ENCODE measurements at regions not wholly inside any gene's neighbourhood (a gene's known extent, or its start where the extent isn't known, plus 50 kb on each side); places are given as distances from the start of the nearest gene placed in this dataset.
"Not testable (repeated sequence)": the region's sequence is repeated elsewhere in the genome, so short reads cannot be mapped to it uniquely, and the experiment has no call there.

DNA sequence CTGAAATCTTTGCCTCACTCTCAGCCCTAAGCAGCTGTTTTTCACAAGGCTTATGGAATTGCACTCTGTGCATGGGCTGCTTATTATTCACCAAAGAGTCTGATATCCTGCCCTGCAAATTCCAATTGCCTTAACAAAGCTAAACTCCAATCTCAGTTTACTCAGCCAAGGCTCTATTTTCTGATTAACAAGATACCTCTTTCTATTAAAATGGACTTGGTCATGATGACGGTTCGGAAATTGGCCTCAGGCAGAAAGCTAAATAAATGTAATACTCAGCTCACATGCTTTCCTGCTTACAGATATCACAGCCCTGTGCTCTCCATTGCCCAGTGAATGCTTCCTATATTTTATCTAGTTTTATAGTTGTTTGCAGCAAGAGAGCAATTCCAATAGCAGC, 1270.8 kb downstream of the PCDH9 start:
- DNase-seq (ENCODE audit: low read depth in 4 of 4, low spot score in 1 of 4): no peak

DNA sequence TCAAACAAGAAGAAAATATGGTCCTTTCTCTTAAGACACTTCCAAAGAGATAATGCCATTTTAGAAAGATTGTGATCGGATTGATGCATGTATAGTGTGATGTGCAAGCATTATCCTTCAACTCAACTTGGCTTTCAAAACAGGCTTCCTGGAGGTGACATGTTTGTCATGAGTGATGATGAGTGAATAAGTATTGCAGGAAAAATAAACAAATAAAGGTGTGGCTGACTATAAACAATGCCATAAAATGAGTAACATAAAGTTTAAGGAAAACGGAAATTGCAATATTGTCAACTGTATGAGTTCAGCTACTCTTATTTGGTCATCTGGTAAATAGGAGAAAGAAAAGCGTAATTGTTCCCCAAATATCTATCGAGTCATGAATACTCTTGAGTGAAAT, 1283.7 kb downstream of the PCDH9 start:
- no peak for DNase-seq (ENCODE audit: low read depth in 4 of 4, low spot score in 1 of 4)

DNA sequence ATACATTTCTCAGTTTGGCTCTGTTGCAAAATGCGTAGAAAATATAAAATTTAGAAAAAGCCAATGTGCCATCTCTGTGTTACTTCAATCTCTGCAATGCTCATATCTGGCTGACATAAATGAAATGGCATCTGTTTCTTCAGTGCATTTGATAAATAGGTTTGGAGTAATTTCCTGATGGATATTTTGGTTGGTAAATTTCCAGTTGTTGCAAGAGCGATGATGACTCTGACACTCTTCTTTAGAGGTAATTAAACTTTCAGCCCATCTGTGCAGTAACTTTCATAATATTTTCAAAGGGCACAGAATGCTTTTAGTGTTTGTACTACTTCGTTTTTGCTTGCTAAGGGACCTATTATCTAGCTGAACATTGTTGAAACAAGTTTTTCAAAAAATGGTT, 1286.4 kb downstream of the PCDH9 start:
- no peak for DNase-seq (ENCODE audit: low read depth in 4 of 4, low spot score in 1 of 4)

DNA sequence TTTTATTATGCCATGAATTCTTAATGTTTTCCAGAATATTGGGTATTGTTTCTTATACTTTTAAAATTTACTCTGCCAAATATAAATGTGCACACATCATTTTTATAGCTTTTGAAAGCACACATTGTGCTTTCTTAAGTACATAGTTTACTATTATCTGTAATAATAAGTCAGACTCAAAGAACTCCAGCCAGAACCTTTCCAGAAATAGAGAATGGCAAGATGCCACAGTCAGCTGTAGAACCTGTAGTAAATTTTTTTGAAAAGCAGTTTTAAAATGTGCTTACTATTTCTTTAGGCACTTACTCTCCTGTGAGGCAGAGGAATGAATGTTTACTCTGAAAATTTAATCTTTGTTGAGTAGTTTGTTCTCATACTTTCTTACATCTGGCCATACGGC, 1287.1 kb downstream of the PCDH9 start:
- no peak for DNase-seq (ENCODE audit: low read depth in 4 of 4, low spot score in 1 of 4)

DNA sequence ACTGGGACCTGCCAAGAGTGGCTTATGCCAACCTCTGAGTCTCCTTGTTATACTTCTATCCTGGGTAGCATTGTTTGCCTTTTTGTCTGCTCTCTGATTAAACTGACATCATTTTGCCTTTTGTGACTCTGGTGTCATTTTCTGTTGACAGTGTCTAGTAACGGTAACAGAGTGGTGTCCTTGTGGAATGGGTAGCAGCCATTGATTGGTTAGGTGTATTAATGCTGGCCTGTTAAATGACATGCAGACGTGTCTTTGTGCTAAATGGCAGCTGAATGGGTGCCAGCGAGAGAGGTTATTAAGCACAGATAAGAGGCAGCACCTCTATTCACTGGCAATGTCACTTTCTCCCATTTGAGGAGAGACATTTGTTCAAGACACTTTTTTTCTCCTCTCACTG, 1289.4 kb downstream of the PCDH9 start:
- DNase-seq (ENCODE audit: low read depth in 4 of 4, low spot score in 1 of 4): no peak

DNA sequence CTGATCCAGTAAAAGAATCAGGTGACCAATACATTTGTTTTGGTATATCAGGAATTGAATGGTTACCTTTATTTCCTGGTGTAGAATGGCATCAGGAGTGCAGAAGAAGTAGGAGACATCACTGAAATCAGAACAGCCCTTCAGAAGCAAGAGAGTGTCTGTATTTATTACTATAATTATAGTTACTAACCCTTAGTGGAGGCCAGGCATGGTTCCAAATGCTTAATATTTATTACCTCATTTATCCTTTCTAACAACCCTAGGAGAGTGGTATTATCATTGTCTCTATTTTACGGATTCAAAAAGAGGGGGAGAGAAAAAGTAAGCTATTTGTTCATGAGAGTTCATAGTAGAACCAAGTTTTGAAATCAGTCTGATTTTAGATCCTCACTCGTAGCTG, 1292.9 kb downstream of the PCDH9 start:
- no peak for DNase-seq (ENCODE audit: low read depth in 4 of 4, low spot score in 1 of 4)

DNA sequence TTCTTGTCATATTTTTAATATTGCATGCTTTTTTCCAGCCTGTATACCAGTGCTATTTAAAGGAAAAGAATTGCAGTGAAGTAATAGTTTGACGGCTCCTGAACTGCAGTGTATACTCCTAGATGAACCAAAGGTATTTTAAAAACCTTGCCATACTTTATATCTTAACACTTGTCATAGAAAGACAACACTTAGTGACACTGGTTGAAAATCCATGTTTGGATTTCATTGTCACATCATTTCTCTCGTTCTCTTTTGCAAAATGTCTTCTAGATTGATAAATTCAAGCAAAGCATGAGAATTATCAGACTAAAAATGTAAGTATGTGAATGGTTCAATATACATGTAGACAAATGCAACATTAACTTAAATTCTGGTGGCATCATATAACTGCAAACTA, 1293.9 kb downstream of the PCDH9 start:
- no peak for DNase-seq (ENCODE audit: low read depth in 4 of 4, low spot score in 1 of 4)

DNA sequence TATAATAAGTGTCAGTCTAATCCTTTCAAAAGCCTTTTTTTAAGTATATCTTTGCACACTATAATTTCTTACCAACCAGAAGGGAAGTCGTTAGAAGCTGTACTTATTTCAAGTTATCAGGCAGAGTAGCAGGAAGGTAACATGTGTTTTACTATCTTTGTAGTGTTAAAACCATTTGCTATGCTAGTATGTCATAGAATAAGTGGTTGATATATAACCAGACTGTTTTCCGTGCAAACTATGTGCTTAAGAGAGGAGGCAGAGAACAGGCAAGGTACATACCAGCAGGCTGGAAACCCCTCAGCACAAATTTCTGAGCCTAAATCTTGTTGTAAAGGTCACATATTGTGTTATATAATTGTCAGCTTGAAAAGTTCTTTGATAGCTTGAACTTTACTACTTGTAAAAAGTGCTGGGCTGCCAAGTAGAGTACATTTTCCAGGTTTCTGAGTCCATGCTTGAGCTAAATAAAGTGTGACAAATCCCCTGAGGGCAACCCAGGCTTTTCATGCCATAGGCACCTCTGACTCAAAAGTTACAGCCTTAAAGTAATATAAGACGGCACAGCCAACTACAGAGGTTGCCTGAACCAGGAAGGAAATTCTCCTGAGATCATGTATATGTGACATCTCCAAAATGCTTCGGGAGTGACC, 1297.4 kb downstream of the PCDH9 start:
- no peak for DNase-seq (ENCODE audit: low read depth in 4 of 4, low spot score in 1 of 4)

DNA sequence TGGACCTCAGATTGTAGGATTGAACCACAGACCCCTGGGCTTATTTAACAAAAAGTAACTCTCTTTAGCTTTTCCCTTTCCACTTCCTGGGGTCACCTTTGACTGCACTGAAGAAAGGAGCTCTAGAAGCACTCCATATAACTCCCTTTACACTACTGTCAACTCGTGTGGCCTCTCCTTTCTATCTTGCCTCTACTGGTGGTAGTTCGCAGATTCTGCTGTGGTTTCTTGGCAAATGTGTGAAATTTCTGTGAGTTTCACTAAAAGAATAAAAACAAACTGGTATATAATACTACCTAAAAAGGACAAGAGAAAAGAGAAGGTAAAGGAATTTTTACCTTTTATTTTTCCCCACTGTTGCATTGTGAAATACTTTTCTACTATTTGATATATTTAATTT, 1298.1 kb downstream of the PCDH9 start:
- no peak for DNase-seq (ENCODE audit: low read depth in 4 of 4, low spot score in 1 of 4)

DNA sequence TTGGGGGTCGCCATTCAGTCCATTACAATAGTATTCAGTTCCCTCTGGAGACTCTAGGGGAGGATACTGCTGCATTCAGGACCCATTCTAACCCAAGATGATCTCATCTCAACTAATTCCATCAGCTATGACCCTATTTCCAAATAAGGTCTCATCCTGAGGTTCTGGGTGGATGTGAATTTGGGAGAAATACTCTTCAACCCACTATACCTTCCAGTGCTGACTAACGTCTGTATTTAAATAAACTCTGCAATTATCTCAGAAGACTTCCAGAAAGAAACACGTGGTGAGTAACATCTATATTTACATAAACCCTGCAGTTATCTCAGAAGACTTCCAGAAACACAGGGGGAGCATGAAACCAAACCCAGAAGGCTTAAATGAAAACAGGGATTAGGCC, 1300.7 kb downstream of the PCDH9 start:
- no peak for DNase-seq (ENCODE audit: low read depth in 4 of 4, low spot score in 1 of 4)

DNA sequence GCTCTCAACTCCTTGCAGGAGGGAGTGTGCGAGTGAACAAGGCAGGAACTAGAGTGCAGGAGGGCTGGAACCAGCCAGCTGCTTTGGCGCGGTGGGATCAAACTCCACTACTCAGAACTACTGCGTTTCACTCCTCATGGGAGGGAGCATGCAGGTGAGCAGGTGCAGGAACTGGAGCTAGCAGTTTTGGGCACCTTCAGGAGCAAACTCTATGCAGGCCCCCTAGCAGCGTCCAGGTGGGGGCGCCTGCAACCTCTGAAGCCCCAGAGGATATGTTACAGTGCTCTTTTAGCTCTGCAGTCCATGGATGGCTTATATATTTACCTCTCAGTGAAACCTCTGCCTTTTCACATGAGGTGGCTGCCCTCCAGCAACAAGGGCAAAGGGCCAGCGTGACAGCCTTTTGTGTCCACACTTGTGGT, 1303.4 kb downstream of the PCDH9 start:
- no peak for DNase-seq (ENCODE audit: low read depth in 4 of 4, low spot score in 1 of 4)

DNA sequence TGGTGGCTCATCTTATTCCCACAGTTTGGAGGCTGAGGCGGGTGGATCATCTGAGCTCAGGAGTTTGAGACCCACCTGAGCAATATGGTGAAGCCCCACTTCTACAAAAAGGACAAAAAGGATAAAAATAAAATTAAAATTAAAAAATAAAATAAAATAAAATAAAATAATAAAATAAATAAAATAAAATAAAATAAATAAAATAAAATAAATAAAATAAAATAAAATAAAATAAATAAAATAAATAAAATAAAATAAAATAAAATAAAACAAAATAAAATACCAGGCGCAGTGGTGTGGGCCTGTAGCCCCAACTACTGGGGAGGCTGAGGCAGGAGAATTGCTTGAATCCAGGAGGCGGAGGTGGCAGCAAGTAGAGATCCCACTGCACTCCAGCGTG, 1307.3 kb downstream of the PCDH9 start:
- DNase-seq (ENCODE audit: low read depth in 4 of 4, low spot score in 1 of 4): not testable (repeated sequence)

DNA sequence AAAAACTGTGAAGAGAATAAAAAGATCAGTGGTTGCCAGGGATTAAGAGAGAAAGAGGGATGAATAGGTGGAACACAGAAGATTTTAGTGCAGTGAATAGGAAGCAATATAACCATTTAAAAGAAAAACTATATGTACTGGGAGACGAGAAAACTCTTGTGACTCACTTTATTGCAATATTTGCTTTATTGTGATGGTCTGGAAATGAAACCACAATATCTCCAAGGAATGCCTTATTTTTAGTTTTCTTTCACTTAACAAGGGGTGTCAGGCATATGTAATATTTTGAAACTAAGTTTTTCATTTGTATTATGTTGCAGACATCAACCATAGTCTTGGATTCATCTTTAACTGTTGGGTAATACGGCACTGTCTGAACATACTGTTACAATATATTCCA, 1308.2 kb downstream of the PCDH9 start:
- DNase-seq (ENCODE audit: low read depth in 4 of 4, low spot score in 1 of 4): no peak

DNA sequence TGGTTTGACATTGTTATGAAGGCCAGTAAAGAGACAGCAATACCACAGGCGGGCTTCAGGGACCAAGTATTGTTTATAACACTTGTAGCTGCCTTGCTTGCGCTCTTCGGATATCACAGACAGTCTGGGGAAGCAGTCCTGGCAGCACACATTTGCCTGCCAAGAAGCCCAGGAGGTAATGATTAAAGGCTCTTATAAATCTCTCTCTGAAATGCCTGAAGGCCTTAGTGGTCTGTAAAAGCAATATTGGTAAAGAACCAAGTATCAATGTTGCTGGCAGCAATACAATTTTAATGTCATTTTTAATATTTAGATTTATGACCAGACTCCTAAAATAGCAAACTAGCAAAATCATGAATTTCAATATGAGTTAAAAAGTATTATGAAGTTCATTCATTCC, 1312.4 kb downstream of the PCDH9 start:
- no peak for DNase-seq (ENCODE audit: low read depth in 4 of 4, low spot score in 1 of 4)

DNA sequence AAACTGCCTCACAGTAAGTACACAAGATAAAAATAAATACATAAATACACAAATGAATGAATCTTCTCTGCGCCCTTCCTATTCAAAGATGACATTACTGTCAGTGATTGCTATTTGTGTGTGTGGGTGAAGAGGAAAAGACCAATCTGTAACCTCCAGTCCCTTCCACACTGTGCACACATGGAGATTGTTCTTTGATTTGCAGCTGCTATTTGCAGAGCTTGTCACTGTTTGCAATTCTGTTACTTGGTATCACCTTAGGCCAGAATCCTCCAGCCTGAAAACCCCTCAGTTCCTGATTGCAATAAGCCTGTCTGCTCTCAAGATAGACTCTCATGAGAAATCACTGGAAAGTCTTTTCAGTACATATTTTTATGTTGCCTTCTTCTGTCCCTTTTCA, 1314.9 kb downstream of the PCDH9 start:
- DNase-seq (ENCODE audit: low read depth in 4 of 4, low spot score in 1 of 4): no peak

DNA sequence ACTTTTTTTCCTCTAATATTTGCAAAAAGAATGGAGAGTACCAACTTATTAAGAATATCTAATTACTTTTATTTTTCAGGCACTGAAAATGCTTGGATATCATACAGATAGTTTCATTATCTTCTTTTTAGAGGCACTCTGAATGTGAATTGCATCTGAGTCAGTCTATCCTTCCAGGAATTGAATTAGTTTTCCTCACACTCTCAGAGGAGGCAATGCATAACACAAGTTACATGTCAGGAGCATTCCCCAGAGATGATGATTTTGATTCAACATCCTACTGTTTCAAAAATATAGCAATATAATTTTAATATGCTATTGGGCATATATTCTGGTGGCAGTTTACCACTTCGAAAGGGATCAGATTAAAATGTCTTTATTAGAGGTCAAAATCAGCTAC, 1315.4 kb downstream of the PCDH9 start:
- no peak for DNase-seq (ENCODE audit: low read depth in 4 of 4, low spot score in 1 of 4)

DNA sequence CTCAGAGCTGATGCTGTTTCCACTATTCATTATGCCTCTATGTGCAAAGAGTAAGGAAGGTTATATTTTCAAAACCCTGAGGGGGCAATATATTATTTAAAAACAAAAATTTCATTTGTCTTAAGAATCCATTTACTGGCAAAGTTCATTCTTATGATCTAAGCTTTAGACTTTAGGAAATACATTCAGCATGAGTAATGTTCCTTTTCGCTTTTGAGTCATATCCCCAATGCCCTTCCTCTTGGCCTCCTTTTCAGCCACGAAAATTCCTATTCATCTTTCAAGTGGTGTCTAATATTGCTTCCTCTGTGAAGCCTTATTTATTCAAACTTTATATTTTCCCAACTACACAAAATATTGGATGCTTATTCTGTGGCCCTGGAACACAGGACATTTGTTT, 1317.0 kb downstream of the PCDH9 start:
- DNase-seq (ENCODE audit: low read depth in 4 of 4, low spot score in 1 of 4): no peak

DNA sequence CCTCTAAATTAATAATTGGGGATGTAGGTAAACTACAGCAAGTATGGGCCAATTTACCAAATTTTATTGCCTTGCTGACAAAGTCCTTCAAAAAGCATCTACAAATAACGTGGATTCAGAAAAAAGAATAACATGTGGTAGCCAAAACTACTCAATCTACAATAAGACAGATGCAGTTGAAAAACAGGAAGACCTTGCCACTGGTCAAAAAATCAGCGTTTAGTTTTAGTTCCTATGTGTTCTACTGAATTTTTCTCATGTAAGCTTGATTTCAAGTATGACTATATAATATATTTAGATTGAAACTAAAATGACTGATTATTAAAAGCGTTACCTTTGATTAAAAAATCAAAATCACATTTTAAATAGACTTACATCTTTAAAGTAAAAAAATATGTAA, 1317.6 kb downstream of the PCDH9 start:
- no peak for DNase-seq (ENCODE audit: low read depth in 4 of 4, low spot score in 1 of 4)

DNA sequence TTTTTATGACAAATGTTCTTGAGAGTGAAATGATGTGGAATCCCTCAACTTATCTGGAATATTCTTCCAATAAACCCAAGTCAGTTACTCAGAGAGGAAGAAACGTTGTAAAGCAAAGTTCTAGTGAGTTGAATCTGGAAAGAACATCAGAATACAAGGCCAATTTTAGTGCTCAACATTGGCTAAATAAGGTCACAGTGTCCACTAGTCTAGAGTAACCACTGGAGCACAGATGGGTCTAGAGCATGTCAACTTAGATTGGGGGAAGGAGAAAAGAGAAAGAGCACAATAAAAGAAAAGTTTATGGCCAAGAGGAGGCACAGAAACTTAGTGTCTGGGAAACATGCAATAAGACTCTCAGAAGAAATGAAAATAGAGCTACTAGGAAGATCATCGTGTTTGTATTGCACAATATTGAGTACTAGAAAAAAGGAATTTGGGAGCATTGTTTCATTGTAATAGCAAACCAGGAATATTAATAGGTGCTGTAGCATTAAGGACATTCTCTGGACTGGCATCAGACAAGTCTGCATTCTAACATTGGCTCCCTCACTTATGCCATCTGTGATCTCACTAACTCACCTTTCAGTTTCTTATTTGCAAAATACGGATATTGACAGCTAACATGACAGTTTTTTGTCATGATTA, 1318.5 kb downstream of the PCDH9 start:
- no peak for DNase-seq (ENCODE audit: low read depth in 4 of 4, low spot score in 1 of 4)

DNA sequence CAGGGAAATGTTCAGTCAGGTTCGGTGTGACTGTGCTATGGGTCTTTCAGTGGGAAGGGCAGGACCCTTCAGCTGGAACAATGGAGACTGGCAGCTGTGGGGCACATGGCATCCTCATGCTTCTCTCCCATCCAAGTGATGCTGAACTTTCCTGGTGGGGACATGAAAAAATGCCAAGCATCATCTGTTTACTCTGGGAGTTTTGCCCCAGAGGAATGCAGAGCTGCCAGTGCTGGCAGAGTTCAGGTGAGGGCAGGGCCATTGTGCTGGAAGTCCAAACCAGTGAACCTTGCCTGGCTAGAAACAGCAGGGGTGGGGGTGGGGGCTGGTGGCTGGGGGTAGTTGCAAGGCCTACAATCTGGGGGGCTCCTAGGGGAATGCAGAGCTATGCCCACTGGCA, 1320.6 kb downstream of the PCDH9 start:
- no peak for DNase-seq (ENCODE audit: low read depth in 4 of 4, low spot score in 1 of 4)

DNA sequence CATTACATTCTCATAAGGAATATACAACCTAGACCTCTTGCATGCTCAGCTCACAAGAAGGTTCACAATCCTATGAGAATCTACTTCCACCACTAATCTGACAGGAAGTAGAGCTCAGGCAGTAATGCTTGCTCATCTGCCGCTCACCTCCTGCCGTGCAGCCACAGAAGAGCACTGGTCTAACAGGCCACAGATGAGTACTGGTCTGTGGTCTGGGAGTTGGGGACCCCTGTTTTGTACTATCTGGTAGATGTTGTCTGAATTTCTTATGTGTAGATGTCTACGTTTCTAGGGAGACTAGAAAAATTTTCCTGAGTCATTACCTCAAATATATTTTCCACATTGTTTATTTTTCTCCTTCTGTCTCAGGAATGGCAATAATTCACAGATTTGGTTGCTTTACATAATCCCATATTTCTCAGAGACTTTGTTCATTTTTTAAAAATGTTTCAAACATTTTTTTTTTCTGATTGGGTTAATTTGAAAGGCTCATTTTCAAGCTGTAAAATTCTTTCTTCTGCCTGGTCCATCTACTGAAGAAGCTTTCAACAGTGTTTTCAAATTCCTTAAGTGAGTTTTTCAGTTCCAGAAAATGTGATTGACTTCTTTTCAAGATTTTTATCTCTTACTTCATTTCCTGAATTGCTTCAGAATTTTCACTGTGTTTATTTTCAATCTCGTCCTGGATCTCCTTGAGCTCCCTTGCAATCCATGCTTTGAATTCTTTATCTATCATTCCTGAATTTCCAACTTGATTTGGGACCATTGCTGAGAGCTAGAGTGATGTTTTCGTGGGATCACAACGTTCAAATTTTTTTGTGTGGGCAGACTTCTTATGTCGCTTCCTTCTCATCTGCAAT, 1322.2 kb downstream of the PCDH9 start:
- no peak for DNase-seq (ENCODE audit: low read depth in 4 of 4, low spot score in 1 of 4)

DNA sequence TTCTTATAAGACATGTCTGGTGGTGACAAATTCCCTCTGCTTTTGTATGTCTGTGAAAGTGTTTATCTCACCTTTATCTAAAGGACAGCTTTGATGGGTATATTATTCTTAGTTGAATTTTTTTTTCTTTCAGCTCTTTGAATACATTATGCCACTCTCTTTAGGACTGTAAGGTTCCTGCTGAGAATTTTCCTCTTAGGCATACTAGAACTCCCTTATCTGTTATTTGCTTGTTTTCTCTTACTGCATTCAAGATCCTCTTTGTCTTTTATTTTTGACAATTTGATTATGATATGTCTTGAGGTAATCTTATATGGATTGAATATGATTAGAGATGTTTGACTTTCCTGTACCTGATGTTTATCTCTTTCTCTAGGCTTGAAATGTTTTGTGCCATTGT, 1328.4 kb downstream of the PCDH9 start:
- no peak for DNase-seq (ENCODE audit: low read depth in 4 of 4, low spot score in 1 of 4)
